ENCODE measurements at regions not wholly inside any gene's neighbourhood (a gene's known extent, or its start where the extent isn't known, plus 50 kb on each side); places are given as distances from the start of the nearest gene placed in this dataset.
A peak's percentile ranks its signal among the peaks of the same experiment; 100 is the strongest.
"Not testable (repeated sequence)": the region's sequence is repeated elsewhere in the genome, so short reads cannot be mapped to it uniquely, and the experiment has no call there.

GRCh38 chr18:4705894-4706293, 250.8 kb upstream of the DLGAP1 start:
- TF ChIP-seq SPI1 (IDR thresholded peaks at IDR 0.05; ENCODE audit: low read depth, low read length) (no peak), PAX5 (IDR thresholded peaks at IDR 0.05; ENCODE audit: insufficient read depth, low read length, severe bottlenecking) (no peak), TAF1 (IDR thresholded peaks at IDR 0.05; ENCODE audit: low read depth, low read length) (no peak), POLR2AphosphoS5 (IDR thresholded peaks at IDR 0.05; ENCODE audit: low read depth, low read length) (no peak), POU2F2 (IDR thresholded peaks at IDR 0.05; ENCODE audit: low read depth, low read length) (no peak), POLR2A (IDR thresholded peaks at IDR 0.05; ENCODE audit: low read depth, low read length) (no peak)
- FAIRE-seq (no peak), DNase-seq (ENCODE audit: insufficient read length, low spot score) (no peak)

- FAIRE-seq (no peak), DNase-seq (ENCODE audit: insufficient read length, low spot score) (no peak)
- no peak for TF ChIP-seq SPI1 (IDR thresholded peaks at IDR 0.05; ENCODE audit: low read depth, low read length)
- TF ChIP-seq POU2F2 (IDR thresholded peaks at IDR 0.05; ENCODE audit: low read depth, low read length): no peak
- no peak for TF ChIP-seq TAF1 (IDR thresholded peaks at IDR 0.05; ENCODE audit: low read depth, low read length)
- no peak for TF ChIP-seq POLR2A (IDR thresholded peaks at IDR 0.05; ENCODE audit: low read depth, low read length)
- no peak for TF ChIP-seq POLR2AphosphoS5 (IDR thresholded peaks at IDR 0.05; ENCODE audit: low read depth, low read length)
- no peak for TF ChIP-seq PAX5 (IDR thresholded peaks at IDR 0.05; ENCODE audit: insufficient read depth, low read length, severe bottlenecking)
Measured at GRCh38 chr18:4704781-4705180, 249.7 kb upstream of the DLGAP1 start.

- DNase-seq (ENCODE audit: insufficient read length, low spot score) (no peak), FAIRE-seq (no peak)
- no peak for TF ChIP-seq POLR2A (IDR thresholded peaks at IDR 0.05; ENCODE audit: low read depth, low read length)
- TF ChIP-seq POLR2AphosphoS5 (IDR thresholded peaks at IDR 0.05; ENCODE audit: low read depth, low read length): no peak
- no peak for TF ChIP-seq TAF1 (IDR thresholded peaks at IDR 0.05; ENCODE audit: low read depth, low read length)
- no peak for TF ChIP-seq SPI1 (IDR thresholded peaks at IDR 0.05; ENCODE audit: low read depth, low read length)
- TF ChIP-seq POU2F2 (IDR thresholded peaks at IDR 0.05; ENCODE audit: low read depth, low read length): no peak
- no peak for TF ChIP-seq PAX5 (IDR thresholded peaks at IDR 0.05; ENCODE audit: insufficient read depth, low read length, severe bottlenecking)
Measured at GRCh38 chr18:4691836-4692235, 236.7 kb upstream of the DLGAP1 start.

- not testable (repeated sequence) for FAIRE-seq; DNase-seq (ENCODE audit: insufficient read length, low spot score)
Measured at GRCh38 chr18:4678685-4679084, 223.6 kb upstream of the DLGAP1 start.

- DNase-seq (ENCODE audit: insufficient read length, low spot score) (no peak), FAIRE-seq (no peak)
- TF ChIP-seq POU2F2 (IDR thresholded peaks at IDR 0.05; ENCODE audit: low read depth, low read length) (no peak), PAX5 (IDR thresholded peaks at IDR 0.05; ENCODE audit: insufficient read depth, low read length, severe bottlenecking) (no peak), TAF1 (IDR thresholded peaks at IDR 0.05; ENCODE audit: low read depth, low read length) (no peak), SPI1 (IDR thresholded peaks at IDR 0.05; ENCODE audit: low read depth, low read length) (no peak), POLR2A (IDR thresholded peaks at IDR 0.05; ENCODE audit: low read depth, low read length) (no peak), POLR2AphosphoS5 (IDR thresholded peaks at IDR 0.05; ENCODE audit: low read depth, low read length) (no peak)
Measured at GRCh38 chr18:4677006-4677405, 221.9 kb upstream of the DLGAP1 start.

GRCh38 chr18:4672162-4672561, 217.1 kb upstream of the DLGAP1 start:
- TF ChIP-seq POLR2AphosphoS5 (IDR thresholded peaks at IDR 0.05; ENCODE audit: low read depth, low read length) (no peak), SPI1 (IDR thresholded peaks at IDR 0.05; ENCODE audit: low read depth, low read length) (no peak), POU2F2 (IDR thresholded peaks at IDR 0.05; ENCODE audit: low read depth, low read length) (no peak), PAX5 (IDR thresholded peaks at IDR 0.05; ENCODE audit: insufficient read depth, low read length, severe bottlenecking) (no peak), TAF1 (IDR thresholded peaks at IDR 0.05; ENCODE audit: low read depth, low read length) (no peak), POLR2A (IDR thresholded peaks at IDR 0.05; ENCODE audit: low read depth, low read length) (no peak)
- DNase-seq (ENCODE audit: insufficient read length, low spot score) (no peak), FAIRE-seq (no peak)

GRCh38 chr18:4658804-4659203, 203.7 kb upstream of the DLGAP1 start:
- DNase-seq (ENCODE audit: insufficient read length, low spot score) (no peak), FAIRE-seq (no peak)
- TF ChIP-seq SPI1 (IDR thresholded peaks at IDR 0.05; ENCODE audit: low read depth, low read length) (peak; percentile 7; the same call in 1 of the 2 replicates), PAX5 (IDR thresholded peaks at IDR 0.05; ENCODE audit: insufficient read depth, low read length, severe bottlenecking) (no peak)

- FAIRE-seq: no peak
- TF ChIP-seq POU2F2 (IDR thresholded peaks at IDR 0.05; ENCODE audit: low read depth, low read length) (no peak), SPI1 (IDR thresholded peaks at IDR 0.05; ENCODE audit: low read depth, low read length) (no peak), PAX5 (IDR thresholded peaks at IDR 0.05; ENCODE audit: insufficient read depth, low read length, severe bottlenecking) (no peak), POLR2A (IDR thresholded peaks at IDR 0.05; ENCODE audit: low read depth, low read length) (no peak), POLR2AphosphoS5 (IDR thresholded peaks at IDR 0.05; ENCODE audit: low read depth, low read length) (no peak), TAF1 (IDR thresholded peaks at IDR 0.05; ENCODE audit: low read depth, low read length) (no peak)
- DNase-seq (ENCODE audit: insufficient read length, low spot score): no peak
Measured at GRCh38 chr18:4653418-4653817, 198.3 kb upstream of the DLGAP1 start.

- DNase-seq (ENCODE audit: insufficient read length, low spot score): no peak
- FAIRE-seq: no peak
- TF ChIP-seq TAF1 (IDR thresholded peaks at IDR 0.05; ENCODE audit: low read depth, low read length) (no peak), POLR2A (IDR thresholded peaks at IDR 0.05; ENCODE audit: low read depth, low read length) (no peak), PAX5 (IDR thresholded peaks at IDR 0.05; ENCODE audit: insufficient read depth, low read length, severe bottlenecking) (no peak), POLR2AphosphoS5 (IDR thresholded peaks at IDR 0.05; ENCODE audit: low read depth, low read length) (no peak), SPI1 (IDR thresholded peaks at IDR 0.05; ENCODE audit: low read depth, low read length) (no peak), POU2F2 (IDR thresholded peaks at IDR 0.05; ENCODE audit: low read depth, low read length) (no peak)
Measured at GRCh38 chr18:4641771-4642368, 186.8 kb upstream of the DLGAP1 start.

GRCh38 chr18:4640349-4641012, 185.4 kb upstream of the DLGAP1 start:
- no peak for TF ChIP-seq TAF1 (IDR thresholded peaks at IDR 0.05; ENCODE audit: low read depth, low read length)
- TF ChIP-seq SPI1 (IDR thresholded peaks at IDR 0.05; ENCODE audit: low read depth, low read length): no peak
- no peak for TF ChIP-seq POLR2AphosphoS5 (IDR thresholded peaks at IDR 0.05; ENCODE audit: low read depth, low read length)
- TF ChIP-seq PAX5 (IDR thresholded peaks at IDR 0.05; ENCODE audit: insufficient read depth, low read length, severe bottlenecking): no peak
- TF ChIP-seq POU2F2 (IDR thresholded peaks at IDR 0.05; ENCODE audit: low read depth, low read length): no peak
- TF ChIP-seq POLR2A (IDR thresholded peaks at IDR 0.05; ENCODE audit: low read depth, low read length): no peak
- DNase-seq (ENCODE audit: insufficient read length, low spot score) (no peak), FAIRE-seq (no peak)

All from GM12891 (cell line).